Effector memory CD8-positive, alpha-beta T cell (primary cell): ENCODE measurements at regions not wholly inside any gene's neighbourhood (a gene's known extent, or its start where the extent isn't known, plus 50 kb on each side); places are given as distances from the start of the nearest gene placed in this dataset.
"Not testable (repeated sequence)": the region's sequence is repeated elsewhere in the genome, so short reads cannot be mapped to it uniquely, and the experiment has no call there.

Source experiments
- ATAC-seq: fragments of 150-1000 bp; cut with Tn5 transposase; replicated peaks from 2 replicates; pipeline ENCODE4 v1.10.0; 2021; ENCODE audit warnings: mild to moderate bottlenecking, moderate library complexity
- DNase-seq, 3 experiments: peaks; one replicate each; pipeline ENCODE4 v3.0.0; 2021
- H3K27ac Mint-ChIP-seq, 2 donors: one replicate each; pipeline ENCODE4 v1.8.0; 2022; ENCODE audit warnings: mild to moderate bottlenecking in 2 of 2, mixed read lengths in 2 of 2, moderate library complexity in 2 of 2
- H3K27me3 Mint-ChIP-seq, 2 donors: one replicate each; pipeline ENCODE4 v1.8.0; 2022; ENCODE audit warnings: mixed read lengths in 2 of 2
- H3K36me3 Mint-ChIP-seq: one replicate; pipeline ENCODE4 v1.8.0; 2022; ENCODE audit warnings: mild to moderate bottlenecking, moderate library complexity, mixed read lengths; ENCODE audit not compliant: insufficient read depth
- H3K4me1 Mint-ChIP-seq, 2 donors: one replicate each; pipeline ENCODE4 v1.8.0; 2022; ENCODE audit warnings: low read depth in 2 of 2, mixed read lengths in 2 of 2
- H3K4me3 Mint-ChIP-seq, 2 donors: one replicate each; pipeline ENCODE4 v1.8.0; 2022; ENCODE audit warnings: mild to moderate bottlenecking in 2 of 2, mixed read lengths in 2 of 2, moderate library complexity in 2 of 2
- H3K9me3 Mint-ChIP-seq, 2 donors: one replicate each; pipeline ENCODE4 v1.8.0; 2022; ENCODE audit warnings: mixed read lengths in 2 of 2

- ATAC-seq, DNase-seq, H3K4me1 Mint-ChIP-seq, H3K36me3 Mint-ChIP-seq, H3K27me3 Mint-ChIP-seq, H3K27ac Mint-ChIP-seq, H3K4me3 Mint-ChIP-seq: not testable (repeated sequence)
- peaks cover 24 to 50% of the 10 kb centered on the region in 2 donors for H3K9me3 Mint-ChIP-seq
Measured at GRCh38 chr4:49510238-49510637, 524.2 kb downstream of the CWH43 start.

GRCh38 chr4:49511353-49511752, 525.3 kb downstream of the CWH43 start:
- ATAC-seq, H3K36me3 Mint-ChIP-seq, H3K27me3 Mint-ChIP-seq, H3K4me3 Mint-ChIP-seq, H3K27ac Mint-ChIP-seq, DNase-seq, H3K4me1 Mint-ChIP-seq: not testable (repeated sequence)
- H3K9me3 Mint-ChIP-seq = peaks cover 29 to 61% of the 10 kb centered on the region in 2 donors

- H3K4me1 Mint-ChIP-seq, H3K27me3 Mint-ChIP-seq, H3K36me3 Mint-ChIP-seq, H3K27ac Mint-ChIP-seq, H3K4me3 Mint-ChIP-seq, ATAC-seq, DNase-seq: not testable (repeated sequence)
- peaks cover 29 to 62% of the 10 kb centered on the region in 2 donors for H3K9me3 Mint-ChIP-seq
Measured at GRCh38 chr4:49511881-49512491, 525.9 kb downstream of the CWH43 start.

- H3K4me1 Mint-ChIP-seq, H3K27ac Mint-ChIP-seq, ATAC-seq, H3K27me3 Mint-ChIP-seq, H3K36me3 Mint-ChIP-seq, H3K4me3 Mint-ChIP-seq: not testable (repeated sequence)
- DNase-seq = peak in 2 of 3 experiments; percentile 14 to 16
- H3K9me3 Mint-ChIP-seq = peaks cover 29 to 62% of the 10 kb centered on the region in 2 donors
Measured at GRCh38 chr4:49512641-49513545, 526.8 kb downstream of the CWH43 start.

GRCh38 chr4:49513546-49514115, 527.6 kb downstream of the CWH43 start:
- H3K27me3 Mint-ChIP-seq, DNase-seq, ATAC-seq, H3K4me1 Mint-ChIP-seq, H3K36me3 Mint-ChIP-seq, H3K4me3 Mint-ChIP-seq, H3K27ac Mint-ChIP-seq: not testable (repeated sequence)
- peaks cover 29 to 62% of the 10 kb centered on the region in 2 donors for H3K9me3 Mint-ChIP-seq

- not testable (repeated sequence) for H3K36me3 Mint-ChIP-seq, DNase-seq, H3K4me1 Mint-ChIP-seq, H3K4me3 Mint-ChIP-seq, H3K27ac Mint-ChIP-seq, ATAC-seq, H3K27me3 Mint-ChIP-seq
- H3K9me3 Mint-ChIP-seq = peaks cover 29 to 62% of the 10 kb centered on the region in 2 donors
Measured at GRCh38 chr4:49514171-49514699, 528.2 kb downstream of the CWH43 start.

- DNase-seq, H3K27me3 Mint-ChIP-seq, H3K27ac Mint-ChIP-seq, ATAC-seq, H3K4me1 Mint-ChIP-seq, H3K36me3 Mint-ChIP-seq, H3K4me3 Mint-ChIP-seq: not testable (repeated sequence)
- H3K9me3 Mint-ChIP-seq = peaks cover 29 to 62% of the 10 kb centered on the region in 2 donors
Measured at GRCh38 chr4:49514841-49515240, 528.8 kb downstream of the CWH43 start.

GRCh38 chr4:49515241-49515640, 529.2 kb downstream of the CWH43 start:
- H3K27ac Mint-ChIP-seq, H3K4me1 Mint-ChIP-seq, H3K36me3 Mint-ChIP-seq, H3K4me3 Mint-ChIP-seq, DNase-seq, H3K27me3 Mint-ChIP-seq, ATAC-seq: not testable (repeated sequence)
- H3K9me3 Mint-ChIP-seq = peaks cover 27 to 58% of the 10 kb centered on the region in 2 donors

- H3K4me3 Mint-ChIP-seq, H3K27ac Mint-ChIP-seq, H3K4me1 Mint-ChIP-seq, DNase-seq, H3K27me3 Mint-ChIP-seq, ATAC-seq, H3K36me3 Mint-ChIP-seq: not testable (repeated sequence)
- peaks cover 22 to 50% of the 10 kb centered on the region in 2 donors for H3K9me3 Mint-ChIP-seq
Measured at GRCh38 chr4:49516096-49516495, 530.0 kb downstream of the CWH43 start.

- DNase-seq = no peak
- H3K27me3 Mint-ChIP-seq = no peaks in the 10 kb centered on the region
- peaks cover 17 to 43% of the 10 kb centered on the region in 2 donors for H3K9me3 Mint-ChIP-seq
- ATAC-seq = no peak
- H3K27ac Mint-ChIP-seq = no peak overlapping the region
- H3K36me3 Mint-ChIP-seq = no peaks in the 10 kb centered on the region
- no peak overlapping the region for H3K4me3 Mint-ChIP-seq
- peaks cover 2 to 4% of the 10 kb centered on the region in 2 donors for H3K4me1 Mint-ChIP-seq
Measured at GRCh38 chr4:49516796-49517195, 530.7 kb downstream of the CWH43 start.

- not testable (repeated sequence) for ATAC-seq, H3K27me3 Mint-ChIP-seq, H3K4me1 Mint-ChIP-seq, H3K4me3 Mint-ChIP-seq, H3K27ac Mint-ChIP-seq, H3K36me3 Mint-ChIP-seq, DNase-seq
- peaks cover 17 to 37% of the 10 kb centered on the region in 2 donors for H3K9me3 Mint-ChIP-seq
Measured at GRCh38 chr4:49517485-49518205, 531.6 kb downstream of the CWH43 start.

- peaks cover 11 to 20% of the 10 kb centered on the region in 2 donors for H3K9me3 Mint-ChIP-seq
- not testable (repeated sequence) for ATAC-seq, H3K4me1 Mint-ChIP-seq, H3K27ac Mint-ChIP-seq, H3K4me3 Mint-ChIP-seq, DNase-seq, H3K27me3 Mint-ChIP-seq, H3K36me3 Mint-ChIP-seq
Measured at GRCh38 chr4:49519150-49520035, 533.3 kb downstream of the CWH43 start.
